GM12878 (cell line): ENCODE measurements at regions not wholly inside any gene's neighbourhood (a gene's known extent, or its start where the extent isn't known, plus 50 kb on each side); places are given as distances from the start of the nearest gene placed in this dataset.
A peak's percentile ranks its signal among the peaks of the same experiment; 100 is the strongest.

Experiments used
- ATAC-seq: fragments of 200-7000 bp; cut with Tn5 transposase; 3 replicates; pipeline ENCODE4 v1.9.1; 2020; ENCODE audit warnings: mild to moderate bottlenecking, moderate library complexity
- BruUV-seq: library from RNA; stranded (reverse); fragments of 400-500 nt; replicated peaks from 2 replicates; lab custom pipeline; 2021; lab: Mats Ljungman, UMichigan
- CTCF ChIA-PET: fragments of 300-600 bp; sonication (Branson Sonifier 250); formaldehyde crosslinking; extraction: SDS; loops from one replicate; lab custom pipeline; 2021; ENCODE audit warnings: inconsistent platforms; lab: Yijun Ruan, JAX
- POLR2A ChIA-PET: fragments of 350-600 bp; formaldehyde crosslinking; extraction: SDS; loops from one replicate; lab custom pipeline; 2021; ENCODE audit warnings: inconsistent platforms; lab: Charles Lee
- RAD21 ChIA-PET: fragments of 300-600 bp; sonication (Branson Sonifier 250); formaldehyde crosslinking; loops from one replicate; lab custom pipeline; 2023; ENCODE audit warnings: antibody characterized with exemption; ENCODE audit not compliant: unreplicated experiment; lab: Charles Lee
- SMC1A ChIA-PET: fragments of 300-600 bp; sonication (Branson Sonifier 250); formaldehyde crosslinking; loops from one replicate; lab custom pipeline; 2023; ENCODE audit not compliant: unreplicated experiment, uncharacterized antibody; lab: Charles Lee
- DNase-seq: peaks from one replicate; pipeline ENCODE4 v3.0.0-alpha.2; 2011; ENCODE audit warnings: low read depth, low spot score
- FAIRE-seq: peaks from 3 replicates; lab custom pipeline; 2011; peaks lifted over from hg19 to GRCh38; lab: Jason Lieb, UNC
- H2AFZ ChIP-seq: 2 replicates; pipeline ENCODE4 v1.6.0; 2011; ENCODE audit warnings: low read depth, low read length, control low read depth; ENCODE audit not compliant: control insufficient read depth
- H3K27ac ChIP-seq: 2 replicates; pipeline ENCODE4 v1.5.1; 2011; ENCODE audit warnings: control low read depth; ENCODE audit not compliant: control insufficient read depth, insufficient read depth
- H3K27me3 ChIP-seq, 2 experiments: replicated peaks in 1 of 2; 2 replicates each; pipeline versions ENCODE4 v1.6.0 to v1.6.1; 2011; ENCODE audit warnings: low read length in 1 of 2; ENCODE audit not compliant: control insufficient read depth in 2 of 2, insufficient read depth in 2 of 2
- H3K36me3 ChIP-seq, 2 experiments: 2 replicates each; pipeline ENCODE4 v1.5.1; 2011; ENCODE audit warnings: low read length in 1 of 2; ENCODE audit not compliant: control insufficient read depth in 2 of 2, insufficient read depth in 2 of 2
- H3K4me1 ChIP-seq: 2 replicates; pipeline ENCODE4 v1.6.1; 2011; ENCODE audit warnings: mild to moderate bottlenecking, low read length, moderate library complexity, mixed read lengths; ENCODE audit not compliant: control insufficient read depth, insufficient read depth
- H3K4me2 ChIP-seq: 2 replicates; pipeline ENCODE4 v1.6.0; 2011; ENCODE audit warnings: control low read depth; ENCODE audit not compliant: control insufficient read depth, insufficient read depth
- H3K4me3 ChIP-seq: fragments of 200-600 bp; sonication (generic); 2 replicates; pipeline ENCODE4 v1.5.1; 2016
- H3K79me2 ChIP-seq: 2 replicates; pipeline ENCODE4 v1.6.0; 2011; ENCODE audit warnings: low read length; ENCODE audit not compliant: control insufficient read depth, insufficient read depth
- H3K9ac ChIP-seq: 2 replicates; pipeline ENCODE4 v1.8.0; 2011; ENCODE audit warnings: low read length, control low read depth, mixed read lengths; ENCODE audit not compliant: control insufficient read depth, insufficient read depth
- H3K9me3 ChIP-seq: replicated peaks from 3 replicates; pipeline ENCODE4 v1.5.1; 2011; ENCODE audit warnings: mild to moderate bottlenecking, low read length; ENCODE audit not compliant: control insufficient read depth, insufficient read depth
- H4K20me1 ChIP-seq: 2 replicates; pipeline ENCODE4 v1.6.0; 2011; ENCODE audit not compliant: control insufficient read depth, insufficient read depth
- CREB1 ChIP-seq: IDR thresholded peaks from 2 replicates; pipeline ENCODE4 v1.6.1; 2012; ENCODE audit warnings: low read depth, mild to moderate bottlenecking, inconsistent platforms
- ELK1 ChIP-seq: IDR thresholded peaks from 2 replicates; pipeline ENCODE4 v1.6.1; 2012; ENCODE audit warnings: low read depth, low read length, improper control_type of control experiment
- ETV6 ChIP-seq, 2 experiments: fragments of 450-650 bp in 1 of 2; IDR thresholded peaks in 1 of 2; conservative IDR thresholded peaks in 1 of 2; 2 replicates each; pipeline ENCODE4 v1.6.1; 2014; ENCODE audit warnings: antibody characterized with exemption in 1 of 2, borderline replicate concordance in 1 of 2, low read depth in 1 of 2, mild to moderate bottlenecking in 1 of 2, moderate library complexity in 1 of 2
- IKZF2 ChIP-seq, 2 experiments: fragments of 450-650 bp; IDR thresholded peaks; 2 replicates each; pipeline ENCODE4 v1.6.1; 2017; ENCODE audit warnings: mild to moderate bottlenecking in 2 of 2, moderate library complexity in 2 of 2
- MYC ChIP-seq: IDR thresholded peaks from 2 replicates; pipeline ENCODE4 v1.6.1; 2011; ENCODE audit warnings: mild to moderate bottlenecking, low read length, moderate library complexity, inconsistent platforms; ENCODE audit not compliant: insufficient read depth, insufficient replicate concordance, insufficient read length, severe bottlenecking
- RAD51 ChIP-seq: fragments of 450-650 bp; IDR thresholded peaks from 2 replicates; pipeline ENCODE4 v1.6.1; 2016; ENCODE audit warnings: moderate library complexity, mild to moderate bottlenecking, inconsistent platforms
- SMAD5 ChIP-seq: IDR thresholded peaks from 2 replicates; pipeline ENCODE4 v1.6.1; 2016; ENCODE audit warnings: antibody characterized with exemption, low read depth
- SP1 ChIP-seq: IDR thresholded peaks from one replicate; pipeline ENCODE4 v1.6.1; 2011; ENCODE audit warnings: low read depth, low read length
- SREBF2 ChIP-seq: IDR thresholded peaks from 2 replicates; pipeline ENCODE4 v1.6.1; 2012; ENCODE audit warnings: mild to moderate bottlenecking, low read length
- ZBTB4 ChIP-seq: fragments of 450-650 bp; formaldehyde crosslinking; IDR thresholded peaks from 2 replicates; pipeline ENCODE4 v1.4.0; 2022; ENCODE audit warnings: mild to moderate bottlenecking, moderate library complexity
- ZNF24 ChIP-seq: fragments of 450-650 bp; IDR thresholded peaks from 2 replicates; pipeline ENCODE4 v1.6.1; 2017; ENCODE audit warnings: antibody characterized with exemption, mild to moderate bottlenecking
- ZNF384 ChIP-seq: IDR thresholded peaks from 2 replicates; pipeline ENCODE4 v1.6.1; 2012; ENCODE audit warnings: low read depth, mild to moderate bottlenecking, low read length, improper control_type of control experiment, borderline replicate concordance
- WGBS: methylation state at CpG from one replicate; pipeline ENCODE4 v1.1.6; 2016; ENCODE audit warnings: low lambda C conversion rate; ENCODE audit not compliant: insufficient replicate concordance, insufficient coverage; ENCODE audit errors: missing lambda C conversion rate; 5-methylcytosine and 5-hydroxymethylcytosine counted together
- in situ Hi-C: fragments of 300-500 bp; cut with MboI; formaldehyde crosslinking; loops from 9 replicates; pipeline ENCODE4 v1.14.3; 2018; ENCODE audit warnings: mixed read lengths
- intact Hi-C: fragments of 100-400 bp; cut with micrococcal nuclease; formaldehyde crosslinking; loops from one replicate; pipeline ENCODE4 v1.14.2; 2022; ENCODE audit not compliant: unreplicated experiment

- no peaks in the 10 kb centered on the region for H4K20me1 ChIP-seq
- no peaks in the 10 kb centered on the region for H3K27me3 ChIP-seq
- ATAC-seq: no peak
- no peaks in the 10 kb centered on the region for H3K4me1 ChIP-seq
- H3K36me3 ChIP-seq: no peaks in the 10 kb centered on the region
- DNase-seq: no peak
- no peaks in the 10 kb centered on the region for H3K79me2 ChIP-seq
- ChIA-PET RAD21 (interaction anchor here (0.8 to 1.8 kb wide), 4 partner anchors 9 to 145 kb away, joined by 3 to 4 read pairs (median 4); no protein-coding TSS in a partner anchor), SMC1A (interaction anchor here (1.0 to 5.7 kb wide), 7 partner anchors 9 to 144 kb away, joined by 3 to 25 read pairs (median 7); partner anchors contain the start of gene PRICKLE2), CTCF (interaction anchor here (0.8 to 3.0 kb wide), 9 partner anchors 9 to 166 kb away, joined by 3 to 11 read pairs (median 4); partner anchors contain the start of gene PRICKLE2), POLR2A (no interaction called here)
- H3K4me3 ChIP-seq: no peak overlapping the region
- H3K27ac ChIP-seq: no peak overlapping the region
- H3K9ac ChIP-seq: no peak overlapping the region
- WGBS: 0% methylated on average over 1 of the region's 1 CpG
- no peaks in the 10 kb centered on the region for H3K9me3 ChIP-seq
- in situ Hi-C loops (no loop called here), intact Hi-C loops (no loop called here)
- FAIRE-seq: no peak
- no TSS peak for BruUV-seq
- no peak overlapping the region for H2AFZ ChIP-seq
- TF ChIP-seq RAD51: no peak
- TF ChIP-seq ETV6 (conservative IDR thresholded peaks at IDR 0.05 in 1 of 2, IDR thresholded peaks at IDR 0.05 in 1 of 2; ENCODE audit: borderline replicate concordance in 1 of 2, low read depth in 1 of 2): 0 out of 4 replicates have a peak, but pooled peaks of 1 of the 2 experiments have one; percentile 85
- no peak overlapping the region for H3K4me2 ChIP-seq
Measured at GRCh38 chr3:64318668-64319271, 93.5 kb upstream of the PRICKLE2 start.

DNA sequence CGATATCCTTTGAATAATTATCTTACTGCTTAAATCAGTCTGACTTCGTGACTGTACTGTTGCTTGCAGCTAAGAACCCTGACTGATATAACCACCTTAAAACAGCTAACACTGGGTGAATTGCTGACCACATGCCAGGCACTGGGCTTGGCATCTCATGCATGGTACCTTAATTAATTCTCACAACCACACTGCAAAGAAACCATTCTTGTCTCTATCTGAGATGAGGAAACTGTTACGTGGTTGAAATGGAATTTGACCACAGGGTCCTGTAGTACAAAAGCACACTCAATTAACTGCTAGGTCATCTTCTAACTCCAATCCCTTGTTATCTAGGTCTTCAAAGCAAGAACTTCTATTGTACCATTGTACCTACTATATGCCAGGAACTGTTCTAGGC lies 92.7 kb upstream of the PRICKLE2 start:
- SMC1A ChIA-PET: interaction anchor here (0.8 to 5.7 kb wide), 10 partner anchors 8 to 147 kb away, joined by 3 to 25 read pairs (median 3); partner anchors contain the start of gene PRICKLE2
- Histone ChIP-seq H3K4me2 (no peak overlapping the region), H3K79me2 (no peaks in the 10 kb centered on the region), H2AFZ (no peak overlapping the region), H3K4me1 (no peaks in the 10 kb centered on the region), H3K9me3 (no peaks in the 10 kb centered on the region), H3K27ac (no peak overlapping the region), H3K4me3 (no peak overlapping the region), H3K27me3 (no peaks in the 10 kb centered on the region), H3K9ac (no peak overlapping the region), H3K36me3 (no peaks in the 10 kb centered on the region), H4K20me1 (no peaks in the 10 kb centered on the region)
- intact Hi-C loops (no loop called here), in situ Hi-C loops (no loop called here)
- FAIRE-seq (no peak), ATAC-seq (no peak), DNase-seq (no peak)
- CTCF ChIA-PET: interaction anchor here (0.8 to 3.0 kb wide), 9 partner anchors 9 to 165 kb away, joined by 3 to 11 read pairs (median 4); no protein-coding TSS in a partner anchor
- WGBS: 2% methylated on average over 3 of the region's 3 CpGs
- POLR2A ChIA-PET: no interaction called here
- BruUV-seq: no TSS peak
- RAD21 ChIA-PET: interaction anchor here (1.1 to 1.8 kb wide), 4 partner anchors 11 to 145 kb away, joined by 3 to 6 read pairs (median 4); no protein-coding TSS in a partner anchor
- TF ChIP-seq ZNF384 (no peak), MYC (no peak), SMAD5 (no peak), ELK1 (no peak), SP1 (no peak), ZBTB4 (CRISPR knock-in tag) (no peak), ZNF24 (no peak), SREBF2 (no peak), IKZF2 (IDR thresholded peaks at IDR 0.05) (no peak), CREB1 (no peak)
